Smooth muscle cell (in vitro differentiated cells): ENCODE measurements at regions not wholly inside any gene's neighbourhood (a gene's known extent, or its start where the extent isn't known, plus 50 kb on each side); places are given as distances from the start of the nearest gene placed in this dataset.

Experiments used
- DNase-seq: peaks from one replicate; lab custom pipeline; 2025; ENCODE audit not compliant: unreplicated experiment; lab: John Stamatoyannopoulos, UW
- H2AFZ ChIP-seq: fragments of 200-600 bp; sonication (generic); 2 replicates; pipeline ENCODE4 v1.6.0; 2016; ENCODE audit warnings: antibody characterized with exemption, low read depth, mild to moderate bottlenecking
- H3F3A ChIP-seq: fragments of 200-600 bp; sonication (generic); 2 replicates; pipeline ENCODE4 v1.6.0; 2017; ENCODE audit warnings: antibody characterized with exemption, low read depth
- H3K27ac ChIP-seq: fragments of 200-600 bp; sonication (generic); 2 replicates; pipeline ENCODE4 v1.5.1; 2016; ENCODE audit warnings: low read depth, mild to moderate bottlenecking
- H3K27me3 ChIP-seq: fragments of 200-600 bp; sonication (generic); 2 replicates; pipeline ENCODE4 v1.6.1; 2016; ENCODE audit warnings: low read depth, mild to moderate bottlenecking
- H3K36me3 ChIP-seq: fragments of 200-600 bp; sonication (generic); 2 replicates; pipeline ENCODE4 v1.5.1; 2016; ENCODE audit warnings: low read depth
- H3K4me1 ChIP-seq: fragments of 200-600 bp; sonication (generic); 2 replicates; pipeline ENCODE4 v1.5.1; 2016; ENCODE audit warnings: low read depth
- H3K4me2 ChIP-seq: fragments of 200-600 bp; sonication (generic); 2 replicates; pipeline ENCODE4 v1.6.0; 2016; ENCODE audit warnings: mild to moderate bottlenecking
- H3K4me3 ChIP-seq: fragments of 200-600 bp; sonication (generic); 2 replicates; pipeline ENCODE4 v1.5.1; 2016; ENCODE audit warnings: mild to moderate bottlenecking
- H3K79me2 ChIP-seq: fragments of 200-600 bp; sonication (generic); 2 replicates; pipeline ENCODE4 v1.6.0; 2016; ENCODE audit warnings: low read depth, mild to moderate bottlenecking
- H3K9ac ChIP-seq: fragments of 200-600 bp; sonication (generic); 2 replicates; pipeline ENCODE4 v1.6.0; 2016; ENCODE audit warnings: low read depth
- H3K9me3 ChIP-seq: fragments of 200-600 bp; sonication (generic); replicated peaks from 2 replicates; pipeline ENCODE4 v1.5.1; 2016; ENCODE audit warnings: low read depth
- H4K20me1 ChIP-seq: fragments of 200-600 bp; sonication (generic); 2 replicates; pipeline ENCODE4 v1.6.0; 2016; ENCODE audit warnings: low read depth
- CTCF ChIP-seq: fragments of 200-600 bp; sonication (generic); IDR thresholded peaks from 2 replicates; pipeline ENCODE4 v1.5.1; 2017; ENCODE audit warnings: borderline replicate concordance, mild to moderate bottlenecking, antibody characterized with exemption; ENCODE audit not compliant: insufficient read depth, poor library complexity, severe bottlenecking
- WGBS: methylation state at CpG from one replicate; pipeline ENCODE4 v1.1.7; 2016; ENCODE audit warnings: low lambda C conversion rate; 5-methylcytosine and 5-hydroxymethylcytosine counted together

GRCh38 chr2:15845294-15845693, 95.1 kb upstream of the MYCN start:
- TF ChIP-seq CTCF = no peak
- Histone ChIP-seq H2AFZ (no peak overlapping the region), H3K4me2 (no peak overlapping the region), H3K4me3 (no peak overlapping the region), H3K9ac (no peak overlapping the region), H3F3A (no peaks in the 10 kb centered on the region), H3K79me2 (no peaks in the 10 kb centered on the region), H3K36me3 (no peaks in the 10 kb centered on the region), H3K27me3 (no peaks in the 10 kb centered on the region), H4K20me1 (no peaks in the 10 kb centered on the region), H3K4me1 (no peaks in the 10 kb centered on the region), H3K9me3 (no peaks in the 10 kb centered on the region), H3K27ac (no peak overlapping the region)
- no peak for DNase-seq
- WGBS = 90% methylated on average over 3 of the region's 3 CpGs

- Histone ChIP-seq H3K4me2 (no peak overlapping the region), H4K20me1 (no peaks in the 10 kb centered on the region), H3K9ac (no peak overlapping the region), H3K4me3 (no peak overlapping the region), H3K27ac (no peak overlapping the region), H3K27me3 (no peaks in the 10 kb centered on the region), H3K36me3 (no peaks in the 10 kb centered on the region), H2AFZ (no peak overlapping the region), H3K4me1 (no peaks in the 10 kb centered on the region), H3K9me3 (no peaks in the 10 kb centered on the region), H3K79me2 (no peaks in the 10 kb centered on the region), H3F3A (no peaks in the 10 kb centered on the region)
- TF ChIP-seq CTCF = no peak
- DNase-seq = no peak
- WGBS = 91% methylated on average over 10 of the region's 10 CpGs
Measured at GRCh38 chr2:15845737-15846405, 94.5 kb upstream of the MYCN start.

- no peak overlapping the region for H3K4me3 ChIP-seq
- no peaks in the 10 kb centered on the region for H3F3A ChIP-seq
Measured at GRCh38 chr2:15846626-15847025, 93.7 kb upstream of the MYCN start.

More at GRCh38 chr2:15846626-15847025, 93.7 kb upstream of the MYCN start:
- Histone ChIP-seq H3K27ac (no peak overlapping the region), H3K4me1 (no peaks in the 10 kb centered on the region), H2AFZ (no peak overlapping the region), H3K9me3 (no peaks in the 10 kb centered on the region), H3K9ac (no peak overlapping the region), H3K36me3 (no peaks in the 10 kb centered on the region), H3K4me2 (no peak overlapping the region), H3K79me2 (no peaks in the 10 kb centered on the region), H3K27me3 (no peaks in the 10 kb centered on the region), H4K20me1 (no peaks in the 10 kb centered on the region)
- 96% methylated on average over 8 of the region's 8 CpGs for WGBS
- TF ChIP-seq CTCF = no peak
- no peak for DNase-seq
